ENCODE measurements at regions not wholly inside any gene's neighbourhood (a gene's known extent, or its start where the extent isn't known, plus 50 kb on each side); places are given as distances from the start of the nearest gene placed in this dataset.

- Histone ChIP-seq H3K4me1 (ENCODE audit: insufficient read depth, low read length) (peaks cover 13% of the 10 kb centered on the region), H4K20me1 (ENCODE audit: control insufficient read depth, insufficient read depth, insufficient read length) (no peaks in the 10 kb centered on the region), H4K91ac (ENCODE audit: insufficient read length, low read depth, low read length) (no peak overlapping the region), H2BK5ac (ENCODE audit: insufficient read length, low read length) (no peak overlapping the region), H2BK120ac (ENCODE audit: low read depth, low read length, poor library complexity, severe bottlenecking) (no peak overlapping the region), H3K23ac (ENCODE audit: insufficient read length, low read depth, low read length) (no peak overlapping the region), H2AK5ac (ENCODE audit: insufficient read length, low read length) (no peak overlapping the region), H3T11ph (ENCODE audit: low read length) (no peak overlapping the region), H3K9me3 (ENCODE audit: control insufficient read depth, low read depth, low read length) (no peaks in the 10 kb centered on the region), H3K56ac (ENCODE audit: insufficient read length, low read depth, low read length) (no peak overlapping the region), H3K18ac (ENCODE audit: insufficient read length, low read depth, low read length) (no peak overlapping the region), H2BK15ac (ENCODE audit: low read depth, low read length) (no peak overlapping the region), H3K23me2 (ENCODE audit: insufficient read length, low read depth, low read length, poor library complexity, severe bottlenecking) (no peaks in the 10 kb centered on the region), H3K79me1 (ENCODE audit: insufficient read depth, low read depth, low read length, poor library complexity, severe bottlenecking) (no peaks in the 10 kb centered on the region), H4K5ac (ENCODE audit: insufficient read length, low read depth, low read length) (no peak overlapping the region), H3K27ac (ENCODE audit: insufficient read length, low read depth, low read length) (no peak overlapping the region), H2AFZ (ENCODE audit: low read length) (no peak overlapping the region), H3K4me2 (ENCODE audit: insufficient read depth, insufficient read length, low read length) (no peak overlapping the region), H3K79me2 (ENCODE audit: insufficient read depth, low read length) (no peaks in the 10 kb centered on the region), H3K27me3 (ENCODE audit: insufficient read depth, low read length) (no peaks in the 10 kb centered on the region), H3K4ac (ENCODE audit: low read depth, low read length) (no peak overlapping the region), H2BK12ac (ENCODE audit: insufficient read length, low read depth, low read length) (no peak overlapping the region), H4K8ac (replicated peaks; ENCODE audit: insufficient read length, low read depth, low read length) (no peak overlapping the region), H3K9ac (ENCODE audit: extremely low read depth, insufficient read length, low read length) (no peak overlapping the region), H3K14ac (ENCODE audit: insufficient read depth, low read length) (no peak overlapping the region), H2BK20ac (ENCODE audit: low read depth, low read length, poor library complexity, severe bottlenecking) (no peak overlapping the region)
- peaks cover 38 to 42% of the 10 kb centered on the region in 2 experiments for H3K4me1 Mint-ChIP-seq
- H3K4me3 Mint-ChIP-seq = 0 out of 5 replicates have a peak overlapping the region, but pooled peaks of 1 of the 2 experiments have one; percentile 39
- peak overlapping the region in 2 of 3 experiments; percentile 87 to 94; a peak in 4 of 7 replicates for H3K27ac Mint-ChIP-seq
- TF ChIP-seq CTCF (conservative IDR thresholded peaks at IDR 0.05) = no peak
- no peak for DNase-seq
- H3K9me3 Mint-ChIP-seq = no peaks in the 10 kb centered on the region
- WGBS (ENCODE audit: extremely low coverage, insufficient read length, low lambda C conversion rate) = 100% methylated on average over 1 of the region's 4 CpGs
- 0 out of 7 replicates have a peak, but pooled peaks cover 0 to 3% (median 0%) of the 10 kb centered on the region in 3 experiments for H3K36me3 Mint-ChIP-seq (ENCODE audit: insufficient read depth in 1 of 3, low read depth in 3 of 3)
- H3K27me3 Mint-ChIP-seq (ENCODE audit: low read depth) = no peaks in the 10 kb centered on the region
These were observed 149.2 kb upstream of the SYT10 start for GRCh38 chr12:33588725-33589405.

Measured in H9 (cell line).